ENCODE measurements at regions not wholly inside any gene's neighbourhood (a gene's known extent, or its start where the extent isn't known, plus 50 kb on each side); places are given as distances from the start of the nearest gene placed in this dataset.

GRCh38 chr5:125525356-125525755 lies 778.9 kb upstream of the ZNF608 start:
- H3K9me3 ChIP-seq: no peaks in the 10 kb centered on the region
- H3K27ac ChIP-seq: no peak overlapping the region
- H3K36me3 ChIP-seq: no peaks in the 10 kb centered on the region
- in situ Hi-C loops (cut with MboI; ENCODE audit: low sequenced_read_pairs in 4 of 4) (no loop called here), intact Hi-C loops (cut with DNase I; ENCODE audit: low total_unique reads) (no loop called here)
- TF ChIP-seq POLR2A (IDR thresholded peaks at IDR 0.05) (no peak), CTCF (IDR thresholded peaks at IDR 0.05 in 4 of 5, conservative IDR thresholded peaks at IDR 0.05 in 1 of 5) (no peak)
- H3K4me3 ChIP-seq: no peak overlapping the region
- ATAC-seq: no peak
- DNase-seq: no peak
- H3K4me1 ChIP-seq: peaks cover 0 to 10% of the 10 kb centered on the region in 2 donors
- H3K27me3 ChIP-seq: no peaks in the 10 kb centered on the region

GRCh38 chr5:125526966-125527365 lies 780.5 kb upstream of the ZNF608 start:
- H3K36me3 ChIP-seq: no peaks in the 10 kb centered on the region
- no peak for TF ChIP-seq POLR2A (IDR thresholded peaks at IDR 0.05)
- TF ChIP-seq CTCF (IDR thresholded peaks at IDR 0.05 in 4 of 5, conservative IDR thresholded peaks at IDR 0.05 in 1 of 5): no peak
- in situ Hi-C loops (cut with MboI; ENCODE audit: low sequenced_read_pairs in 4 of 4): no loop called here
- ATAC-seq (peak in 1 of 2 donors; percentile 62), DNase-seq (no peak)
- H3K27ac ChIP-seq: no peak overlapping the region
- peaks cover 0 to 10% of the 10 kb centered on the region in 2 donors for H3K4me1 ChIP-seq
- H3K4me3 ChIP-seq: no peak overlapping the region
- no peaks in the 10 kb centered on the region for H3K27me3 ChIP-seq
- H3K9me3 ChIP-seq: no peaks in the 10 kb centered on the region
- intact Hi-C loops (cut with DNase I; ENCODE audit: low total_unique reads): no loop called here

- in situ Hi-C loops (cut with MboI; ENCODE audit: low sequenced_read_pairs in 4 of 4) (no loop called here), intact Hi-C loops (cut with DNase I; ENCODE audit: low total_unique reads) (no loop called here)
- peaks cover 0 to 10% of the 10 kb centered on the region in 2 donors for H3K4me1 ChIP-seq
- H3K27ac ChIP-seq: no peak overlapping the region
- no peaks in the 10 kb centered on the region for H3K36me3 ChIP-seq
- no peaks in the 10 kb centered on the region for H3K9me3 ChIP-seq
- ATAC-seq: no peak
- H3K27me3 ChIP-seq: no peaks in the 10 kb centered on the region
- TF ChIP-seq POLR2A (IDR thresholded peaks at IDR 0.05): no peak
- TF ChIP-seq CTCF (IDR thresholded peaks at IDR 0.05 in 4 of 5, conservative IDR thresholded peaks at IDR 0.05 in 1 of 5): no peak
- H3K4me3 ChIP-seq: no peak overlapping the region
- DNase-seq: no peak
These were observed 782.4 kb upstream of the ZNF608 start for GRCh38 chr5:125528881-125529280.

- H3K36me3 ChIP-seq: no peaks in the 10 kb centered on the region
- no peaks in the 10 kb centered on the region for H3K27me3 ChIP-seq
- no peak overlapping the region for H3K27ac ChIP-seq
- in situ Hi-C loops (cut with MboI; ENCODE audit: low sequenced_read_pairs in 4 of 4) (no loop called here), intact Hi-C loops (cut with DNase I; ENCODE audit: low total_unique reads) (no loop called here)
- H3K9me3 ChIP-seq: no peaks in the 10 kb centered on the region
- DNase-seq (no peak), ATAC-seq (no peak)
- no peak overlapping the region for H3K4me3 ChIP-seq
- TF ChIP-seq POLR2A (IDR thresholded peaks at IDR 0.05) (no peak), CTCF (IDR thresholded peaks at IDR 0.05 in 4 of 5, conservative IDR thresholded peaks at IDR 0.05 in 1 of 5) (no peak)
- peaks cover 0 to 10% of the 10 kb centered on the region in 2 donors for H3K4me1 ChIP-seq
These were observed 784.6 kb upstream of the ZNF608 start for GRCh38 chr5:125530833-125531615.

Measured in gastrocnemius medialis (tissue), 4 donors.